ENCODE measurements at regions not wholly inside any gene's neighbourhood (a gene's known extent, or its start where the extent isn't known, plus 50 kb on each side); places are given as distances from the start of the nearest gene placed in this dataset.

DNA sequence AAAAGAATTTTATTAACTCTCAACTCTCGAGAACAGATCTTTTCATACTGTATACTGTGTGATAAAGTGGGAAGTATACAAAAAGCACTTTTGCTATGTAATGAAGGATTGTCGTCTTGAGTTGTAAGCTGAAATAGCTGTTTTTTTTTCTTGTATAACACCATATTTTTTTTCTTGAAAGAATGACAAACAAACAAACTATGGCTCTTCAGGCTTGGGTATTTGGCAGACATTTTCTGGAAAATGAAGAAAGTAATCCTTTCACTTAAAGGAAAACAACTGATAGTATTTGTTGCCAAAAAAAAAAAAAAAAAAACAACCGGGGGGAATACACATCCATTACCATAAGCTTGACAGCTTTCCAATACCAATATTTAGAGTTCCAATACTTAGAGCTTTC is 230.4 kb downstream of the ICOS start:
- TF ChIP-seq, protein P1, sequence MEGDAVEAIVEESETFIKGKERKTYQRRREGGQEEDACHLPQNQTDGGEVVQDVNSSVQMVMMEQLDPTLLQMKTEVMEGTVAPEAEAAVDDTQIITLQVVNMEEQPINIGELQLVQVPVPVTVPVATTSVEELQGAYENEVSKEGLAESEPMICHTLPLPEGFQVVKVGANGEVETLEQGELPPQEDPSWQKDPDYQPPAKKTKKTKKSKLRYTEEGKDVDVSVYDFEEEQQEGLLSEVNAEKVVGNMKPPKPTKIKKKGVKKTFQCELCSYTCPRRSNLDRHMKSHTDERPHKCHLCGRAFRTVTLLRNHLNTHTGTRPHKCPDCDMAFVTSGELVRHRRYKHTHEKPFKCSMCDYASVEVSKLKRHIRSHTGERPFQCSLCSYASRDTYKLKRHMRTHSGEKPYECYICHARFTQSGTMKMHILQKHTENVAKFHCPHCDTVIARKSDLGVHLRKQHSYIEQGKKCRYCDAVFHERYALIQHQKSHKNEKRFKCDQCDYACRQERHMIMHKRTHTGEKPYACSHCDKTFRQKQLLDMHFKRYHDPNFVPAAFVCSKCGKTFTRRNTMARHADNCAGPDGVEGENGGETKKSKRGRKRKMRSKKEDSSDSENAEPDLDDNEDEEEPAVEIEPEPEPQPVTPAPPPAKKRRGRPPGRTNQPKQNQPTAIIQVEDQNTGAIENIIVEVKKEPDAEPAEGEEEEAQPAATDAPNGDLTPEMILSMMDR (IDR thresholded peaks at IDR 0.05 in 2 of 3, conservative IDR thresholded peaks at IDR 0.05 in 1 of 3; ENCODE audit: borderline replicate concordance in 1 of 3, insufficient read depth in 1 of 3, low read depth in 2 of 3, low read length in 2 of 3): no peak
- TF ChIP-seq EGR1 (IDR thresholded peaks at IDR 0.05; ENCODE audit: low read depth): no peak
- no peak for TF ChIP-seq YY1 (IDR thresholded peaks at IDR 0.05; ENCODE audit: extremely low read depth, insufficient replicate concordance, low read depth, low read length)
- no peak for TF ChIP-seq EZH2phosphoT487 (IDR thresholded peaks at IDR 0.05; ENCODE audit: borderline replicate concordance)
- TF ChIP-seq POLR2A (IDR thresholded peaks at IDR 0.05; ENCODE audit: borderline replicate concordance, extremely low read depth, insufficient read depth, insufficient read length): no peak
- TF ChIP-seq SIN3A (IDR thresholded peaks at IDR 0.05; ENCODE audit: low read depth): no peak
- TF ChIP-seq EZH2 (IDR thresholded peaks at IDR 0.05): no peak
